HEK293 (cell line): ENCODE measurements at regions not wholly inside any gene's neighbourhood (a gene's known extent, or its start where the extent isn't known, plus 50 kb on each side); places are given as distances from the start of the nearest gene placed in this dataset.

Source experiments
- CTCF ChIA-PET: fragments of 350-600 bp; formaldehyde crosslinking; extraction: SDS; loops from one replicate; lab custom pipeline; 2021; ENCODE audit warnings: antibody characterized with exemption; lab: Yijun Ruan, JAX
- POLR2A ChIA-PET: fragments of 300-600 bp; formaldehyde crosslinking; extraction: SDS; loops from one replicate; lab custom pipeline; 2020; ENCODE audit warnings: antibody characterized with exemption, inconsistent platforms; lab: Yijun Ruan, JAX
- H3K27ac ChIP-seq: fragments of 200-500 bp; sonication (Bioruptor generic); 2 replicates; pipeline ENCODE4 v1.5.1; 2014; ENCODE audit warnings: low read depth, low read length, control low read depth, inconsistent platforms; ENCODE audit errors: extremely low read depth
- H3K36me3 ChIP-seq, 2 experiments: fragments of 200-500 bp in 1 of 2; sonication (Bioruptor generic) in 1 of 2; 1 replicate in 1 of 2; 2 replicates in 1 of 2; pipeline ENCODE4 v1.5.1; 2014 to 2017; ENCODE audit warnings: inconsistent platforms in 2 of 2, low read length in 2 of 2; ENCODE audit not compliant: control insufficient read depth in 2 of 2, insufficient read depth in 1 of 2
- H3K4me1 ChIP-seq: fragments of 200-500 bp; sonication (Bioruptor generic); 2 replicates; pipeline ENCODE4 v1.5.1; 2014; ENCODE audit warnings: mild to moderate bottlenecking, low read length, inconsistent platforms; ENCODE audit not compliant: control insufficient read depth, insufficient read depth
- H3K4me3 ChIP-seq: 2 replicates; pipeline ENCODE4 v1.5.1; 2011; ENCODE audit warnings: low read depth, mild to moderate bottlenecking, control low read depth, low read length, moderate library complexity
- H3K9me3 ChIP-seq: fragments of 200-500 bp; sonication (Bioruptor generic); 2 replicates; pipeline ENCODE4 v1.5.1; 2014; ENCODE audit warnings: low read depth, low read length, inconsistent platforms; ENCODE audit not compliant: control insufficient read depth, insufficient read depth
- HIC1 ChIP-seq: fragments of 450-650 bp; formaldehyde crosslinking; IDR thresholded peaks from 2 replicates; pipeline ENCODE4 v1.5.1; 2016; ENCODE audit warnings: missing biosample characterization, missing genetic modification characterization
- KLF16 ChIP-seq: fragments of 450-650 bp; formaldehyde crosslinking; IDR thresholded peaks from 2 replicates; pipeline ENCODE4 v1.5.1; 2017; ENCODE audit warnings: missing biosample characterization, missing genetic modification characterization
- MYNN ChIP-seq: fragments of 450-650 bp; formaldehyde crosslinking; IDR thresholded peaks from 2 replicates; pipeline ENCODE4 v1.5.1; 2016; ENCODE audit warnings: missing biosample characterization, missing genetic modification characterization, borderline replicate concordance
- WT1 ChIP-seq: fragments of 450-650 bp; formaldehyde crosslinking; IDR thresholded peaks from 2 replicates; pipeline ENCODE4 v1.5.1; 2016; ENCODE audit warnings: missing biosample characterization, missing genetic modification characterization
- ZFP3 ChIP-seq: fragments of 450-650 bp; formaldehyde crosslinking; IDR thresholded peaks from 2 replicates; pipeline ENCODE4 v1.5.1; 2016; ENCODE audit warnings: low read depth, missing biosample characterization, missing genetic modification characterization
- ZNF16 ChIP-seq: fragments of 450-650 bp; formaldehyde crosslinking; IDR thresholded peaks from 2 replicates; pipeline ENCODE4 v1.5.1; 2016; ENCODE audit warnings: low read depth, missing biosample characterization, missing genetic modification characterization
- ZNF169 ChIP-seq: fragments of 450-650 bp; formaldehyde crosslinking; IDR thresholded peaks from 2 replicates; pipeline ENCODE4 v1.5.1; 2016; ENCODE audit warnings: missing biosample characterization, missing genetic modification characterization
- ZNF18 ChIP-seq: fragments of 450-650 bp; formaldehyde crosslinking; IDR thresholded peaks from 2 replicates; pipeline ENCODE4 v1.5.1; 2016; ENCODE audit warnings: missing biosample characterization, missing genetic modification characterization
- ZNF214 ChIP-seq: fragments of 450-650 bp; formaldehyde crosslinking; IDR thresholded peaks from 2 replicates; pipeline ENCODE4 v1.5.1; 2017; ENCODE audit warnings: missing biosample characterization, mild to moderate bottlenecking, missing genetic modification characterization, borderline replicate concordance
- ZNF280C ChIP-seq: fragments of 450-650 bp; formaldehyde crosslinking; IDR thresholded peaks from 2 replicates; pipeline ENCODE4 v1.5.1; 2016; ENCODE audit warnings: missing biosample characterization, missing genetic modification characterization
- ZNF341 ChIP-seq: fragments of 450-650 bp; formaldehyde crosslinking; IDR thresholded peaks from 2 replicates; pipeline ENCODE4; 2016; ENCODE audit warnings: low read depth, missing biosample characterization, missing genetic modification characterization
- ZNF354C ChIP-seq: fragments of 450-650 bp; formaldehyde crosslinking; IDR thresholded peaks from 2 replicates; pipeline ENCODE4 v1.5.1; 2016; ENCODE audit warnings: missing biosample characterization, missing genetic modification characterization, low read depth, borderline replicate concordance
- ZNF433 ChIP-seq: fragments of 450-650 bp; formaldehyde crosslinking; IDR thresholded peaks from 2 replicates; pipeline ENCODE4 v1.5.1; 2016; ENCODE audit warnings: missing biosample characterization, missing genetic modification characterization, low read depth
- ZNF473 ChIP-seq: fragments of 450-650 bp; formaldehyde crosslinking; IDR thresholded peaks from 2 replicates; pipeline ENCODE4 v1.5.1; 2017; ENCODE audit warnings: missing biosample characterization, missing genetic modification characterization
- ZNF510 ChIP-seq: fragments of 450-650 bp; formaldehyde crosslinking; IDR thresholded peaks from 2 replicates; pipeline ENCODE4 v1.5.1; 2018; ENCODE audit warnings: mild to moderate bottlenecking, missing genetic modification characterization, missing biosample characterization; ENCODE audit not compliant: insufficient replicate concordance
- ZNF521 ChIP-seq: fragments of 450-650 bp; formaldehyde crosslinking; IDR thresholded peaks from 2 replicates; pipeline ENCODE4 v1.5.1; 2017; ENCODE audit warnings: missing biosample characterization, mild to moderate bottlenecking, missing genetic modification characterization
- ZNF530 ChIP-seq: fragments of 450-650 bp; formaldehyde crosslinking; IDR thresholded peaks from 2 replicates; pipeline ENCODE4 v1.5.1; 2016; ENCODE audit warnings: low read depth, missing biosample characterization, missing genetic modification characterization
- ZNF544 ChIP-seq: fragments of 450-650 bp; formaldehyde crosslinking; IDR thresholded peaks from 2 replicates; pipeline ENCODE4 v1.5.0; 2017; ENCODE audit warnings: missing biosample characterization, missing genetic modification characterization
- ZNF548 ChIP-seq: fragments of 450-650 bp; formaldehyde crosslinking; IDR thresholded peaks from 2 replicates; pipeline ENCODE4 v1.5.1; 2016; ENCODE audit warnings: missing biosample characterization, missing genetic modification characterization
- ZNF549 ChIP-seq: fragments of 450-650 bp; IDR thresholded peaks from 2 replicates; pipeline ENCODE4 v1.5.1; 2018; ENCODE audit warnings: missing biosample characterization, missing genetic modification characterization, mild to moderate bottlenecking, inconsistent platforms, moderate library complexity
- ZNF555 ChIP-seq: fragments of 450-650 bp; formaldehyde crosslinking; conservative IDR thresholded peaks from 2 replicates; pipeline ENCODE4 v1.5.1; 2017; ENCODE audit warnings: missing biosample characterization, mild to moderate bottlenecking, missing genetic modification characterization, inconsistent platforms
- ZNF558 ChIP-seq: fragments of 450-650 bp; formaldehyde crosslinking; IDR thresholded peaks from 2 replicates; pipeline ENCODE4 v1.5.1; 2016; ENCODE audit warnings: missing biosample characterization, missing genetic modification characterization
- ZNF560 ChIP-seq: fragments of 450-650 bp; formaldehyde crosslinking; IDR thresholded peaks from 2 replicates; pipeline ENCODE4 v1.5.1; 2017; ENCODE audit warnings: missing biosample characterization, missing genetic modification characterization, borderline replicate concordance
- ZNF610 ChIP-seq: fragments of 450-650 bp; formaldehyde crosslinking; IDR thresholded peaks from 2 replicates; pipeline ENCODE4 v1.5.1; 2016; ENCODE audit warnings: missing biosample characterization, missing genetic modification characterization, borderline replicate concordance
- ZNF664 ChIP-seq: fragments of 450-650 bp; formaldehyde crosslinking; IDR thresholded peaks from 2 replicates; pipeline ENCODE4 v1.5.1; 2016; ENCODE audit warnings: missing biosample characterization, missing genetic modification characterization
- ZNF692 ChIP-seq: fragments of 450-650 bp; formaldehyde crosslinking; IDR thresholded peaks from 2 replicates; pipeline ENCODE4 v1.5.1; 2016; ENCODE audit warnings: missing biosample characterization, missing genetic modification characterization

- no peaks in the 10 kb centered on the region for H3K4me1 ChIP-seq
- no peaks in the 10 kb centered on the region for H3K9me3 ChIP-seq
- CTCF ChIA-PET, result no interaction called here
- no peak overlapping the region for H3K27ac ChIP-seq
- no peaks in the 10 kb centered on the region for H3K36me3 ChIP-seq
- no peak overlapping the region for H3K4me3 ChIP-seq
- TF ChIP-seq ZFP3 (no peak), ZNF16 (tag by site-specific recombination) (no peak), ZNF544 (tag by site-specific recombination) (no peak), ZNF214 (no peak), ZNF560 (no peak), ZNF354C (tag by site-specific recombination) (no peak), ZNF473 (tag by site-specific recombination) (no peak), KLF16 (tag by site-specific recombination) (no peak), ZNF664 (no peak), ZNF548 (tag by site-specific recombination) (no peak), ZNF341 (no peak), ZNF610 (tag by site-specific recombination) (no peak), ZNF692 (tag by site-specific recombination) (no peak), ZNF555 (tag by site-specific recombination) (no peak), HIC1 (tag by site-specific recombination) (no peak), MYNN (no peak)
- TF ChIP-seq, all 188 proteins: peak for 0
- POLR2A ChIA-PET, result no interaction called here
Measured at GRCh38 chr11:80970037-80970436, 1529.2 kb upstream of the TENM4 start.

- ChIA-PET POLR2A (interaction anchor here (0.6 kb wide), 1 partner anchor 259 kb away, joined by 7 read pairs; no protein-coding TSS in a partner anchor), CTCF (no interaction called here)
Measured at GRCh38 chr11:80967649-80968048, 1526.8 kb upstream of the TENM4 start.

More at GRCh38 chr11:80967649-80968048, 1526.8 kb upstream of the TENM4 start:
- Histone ChIP-seq H3K36me3 (no peaks in the 10 kb centered on the region), H3K4me3 (no peak overlapping the region), H3K4me1 (no peaks in the 10 kb centered on the region), H3K9me3 (no peaks in the 10 kb centered on the region), H3K27ac (no peak overlapping the region)
- TF ChIP-seq ZNF530 (tag by site-specific recombination) (no peak), ZNF544 (tag by site-specific recombination) (no peak), ZNF558 (no peak), ZNF510 (no peak), ZNF169 (tag by site-specific recombination) (no peak), ZNF18 (tag by site-specific recombination) (no peak), ZNF433 (tag by site-specific recombination) (no peak), ZNF521 (tag by site-specific recombination) (no peak), ZNF549 (no peak), ZNF692 (tag by site-specific recombination) (no peak), ZNF280C (tag by site-specific recombination) (no peak), WT1 (no peak)
